Keratinocyte (primary cell): ENCODE measurements at regions not wholly inside any gene's neighbourhood (a gene's known extent, or its start where the extent isn't known, plus 50 kb on each side); places are given as distances from the start of the nearest gene placed in this dataset.

ENCODE experiments used
- CTCF ChIP-seq, 3 experiments: IDR thresholded peaks in 1 of 3; conservative IDR thresholded peaks in 1 of 3; optimal IDR thresholded peaks in 1 of 3; 2 replicates in 2 of 3; 3 replicates in 1 of 3; pipeline versions ENCODE3 to v1.5.1; 2011; ENCODE audit warnings: low read length in 3 of 3, mild to moderate bottlenecking in 3 of 3, moderate library complexity in 2 of 3, control low read depth in 1 of 3, inconsistent platforms in 1 of 3; ENCODE audit not compliant: insufficient read depth in 2 of 3; ENCODE audit errors: extremely low read depth in 1 of 3
- EZH2 ChIP-seq: IDR thresholded peaks from one replicate; pipeline ENCODE4 v1.6.1; 2012; ENCODE audit warnings: inconsistent platforms, mild to moderate bottlenecking, low read length, moderate library complexity

- TF ChIP-seq CTCF (optimal IDR thresholded peaks at IDR 0.05 in 1 of 3, IDR thresholded peaks at IDR 0.05 in 1 of 3, conservative IDR thresholded peaks at IDR 0.05 in 1 of 3; ENCODE audit: extremely low read depth in 1 of 3, insufficient read depth in 2 of 3, low read length in 3 of 3) = no peak
- no peak for TF ChIP-seq EZH2
Observed at GRCh38 chr6:168851460-168852375, 401.9 kb downstream of the THBS2 start.
